Endodermal cell (in vitro differentiated cells): ENCODE measurements at regions not wholly inside any gene's neighbourhood (a gene's known extent, or its start where the extent isn't known, plus 50 kb on each side); places are given as distances from the start of the nearest gene placed in this dataset.
A peak's percentile ranks its signal among the peaks of the same experiment; 100 is the strongest.
"Not testable (repeated sequence)": the region's sequence is repeated elsewhere in the genome, so short reads cannot be mapped to it uniquely, and the experiment has no call there.

Source experiments
- DNase-seq: peaks from one replicate; pipeline ENCODE4 v3.0.0-alpha.2; 2017
- H3K27ac ChIP-seq: 2 replicates; pipeline ENCODE4 v1.5.1; 2013; ENCODE audit warnings: mild to moderate bottlenecking, low read depth, low read length, moderate library complexity
- H3K27me3 ChIP-seq: 2 replicates; pipeline ENCODE4 v1.6.1; 2013; ENCODE audit warnings: mild to moderate bottlenecking, low read length, moderate library complexity; ENCODE audit not compliant: insufficient read depth, control insufficient read depth, poor library complexity, severe bottlenecking
- H3K36me3 ChIP-seq: 2 replicates; pipeline ENCODE4 v1.7.0; 2013; ENCODE audit warnings: mild to moderate bottlenecking, low read length, moderate library complexity; ENCODE audit not compliant: control insufficient read depth, insufficient read depth
- H3K4me1 ChIP-seq: one replicate; pipeline ENCODE4 v1.7.0; 2013; ENCODE audit warnings: low read length; ENCODE audit not compliant: control insufficient read depth, insufficient read depth
- H3K4me3 ChIP-seq: 2 replicates; pipeline ENCODE4 v1.5.1; 2013; ENCODE audit warnings: mild to moderate bottlenecking, low read length, moderate library complexity
- H3K9ac ChIP-seq: 2 replicates; pipeline ENCODE4 v1.6.1; 2013; ENCODE audit warnings: mild to moderate bottlenecking, low read length, moderate library complexity; ENCODE audit not compliant: poor library complexity, severe bottlenecking; ENCODE audit errors: extremely low read depth
- H3K9me3 ChIP-seq: 2 replicates; pipeline ENCODE4 v1.6.1; 2013; ENCODE audit warnings: mild to moderate bottlenecking, low read length, moderate library complexity; ENCODE audit not compliant: control insufficient read depth
- H3K27ac Mint-ChIP-seq: 2 replicates; pipeline ENCODE4 v1.8.0; 2020; ENCODE audit warnings: mixed read lengths
- H3K27me3 Mint-ChIP-seq: 2 replicates; pipeline ENCODE4 v1.8.0; 2021; ENCODE audit warnings: mild to moderate bottlenecking, mixed read lengths; ENCODE audit not compliant: insufficient read depth
- H3K36me3 Mint-ChIP-seq: 2 replicates; pipeline ENCODE4 v1.8.0; 2020; ENCODE audit warnings: low read depth, mixed read lengths
- H3K4me1 Mint-ChIP-seq: 2 replicates; pipeline ENCODE4 v1.8.0; 2020; ENCODE audit warnings: mixed read lengths
- H3K4me3 Mint-ChIP-seq: 2 replicates; pipeline ENCODE4 v1.8.0; 2020; ENCODE audit warnings: mild to moderate bottlenecking, moderate library complexity, mixed read lengths
- H3K9me3 Mint-ChIP-seq: 2 replicates; pipeline ENCODE4 v1.8.0; 2020; ENCODE audit warnings: mild to moderate bottlenecking, mixed read lengths
- CTCF ChIP-seq: fragments of 200-600 bp; sonication (generic); conservative IDR thresholded peaks from 2 replicates; pipeline ENCODE4 v1.5.0; 2021; ENCODE audit warnings: antibody characterized with exemption, mild to moderate bottlenecking
- WGBS, 2 experiments: methylation state at CpG; one replicate each; pipeline versions ENCODE4 v1.1.5 to v1.1.7; 2013; ENCODE audit warnings: missing lambda C conversion rate in 2 of 2, mixed read lengths in 1 of 2; ENCODE audit not compliant: insufficient coverage in 1 of 2, insufficient read length in 1 of 2; 5-methylcytosine and 5-hydroxymethylcytosine counted together

DNA sequence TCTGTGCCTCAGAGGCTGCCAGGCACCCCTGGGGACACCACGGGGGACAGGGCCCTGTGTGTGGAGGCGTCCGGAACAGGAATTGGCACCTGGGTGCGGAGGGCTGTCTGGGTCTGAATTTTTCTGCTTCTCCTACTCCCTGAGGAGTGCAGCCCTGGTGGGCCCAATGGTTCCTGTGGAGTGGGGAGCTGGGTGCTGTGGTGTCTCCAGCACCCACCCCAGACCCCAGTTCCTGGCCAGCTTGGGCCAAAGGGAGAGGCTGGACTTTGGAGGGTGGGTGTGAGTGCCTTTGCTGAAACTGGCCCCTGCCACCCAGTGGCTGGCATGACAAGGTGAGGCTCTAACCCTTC lies 240.6 kb downstream of the GOLGA6L6 start:
- peaks cover 22% of the 10 kb centered on the region for H3K36me3 Mint-ChIP-seq
- not testable (repeated sequence) for H3K27ac ChIP-seq, H3K4me3 ChIP-seq, H3K4me3 Mint-ChIP-seq, H3K9ac ChIP-seq, H3K27ac Mint-ChIP-seq, H3K27me3 ChIP-seq, H3K36me3 ChIP-seq, H3K4me1 Mint-ChIP-seq, H3K4me1 ChIP-seq, DNase-seq, H3K27me3 Mint-ChIP-seq
- H3K9me3 Mint-ChIP-seq = peaks cover 95% of the 10 kb centered on the region
- 73 to 80% methylated on average over 1 to 4 of the region's 4 CpGs for WGBS, 2 experiments
- peaks cover 34% of the 10 kb centered on the region for H3K9me3 ChIP-seq

- H3K27ac ChIP-seq, H3K4me3 Mint-ChIP-seq, H3K9ac ChIP-seq, H3K4me1 Mint-ChIP-seq, H3K4me3 ChIP-seq, H3K27me3 Mint-ChIP-seq, H3K36me3 ChIP-seq, H3K4me1 ChIP-seq, H3K27ac Mint-ChIP-seq, H3K27me3 ChIP-seq: not testable (repeated sequence)
- H3K9me3 ChIP-seq = peaks cover 39% of the 10 kb centered on the region
- peaks cover 97% of the 10 kb centered on the region for H3K9me3 Mint-ChIP-seq
- 77 to 84% methylated on average over 5 to 19 of the region's 19 CpGs for WGBS, 2 experiments
- DNase-seq = peak; percentile 32
- peaks cover 24% of the 10 kb centered on the region for H3K36me3 Mint-ChIP-seq
These were observed 241.1 kb downstream of the GOLGA6L6 start for GRCh38 chr15:20300351-20301040.

- peaks cover 52% of the 10 kb centered on the region for H3K9me3 ChIP-seq
- H3K9me3 Mint-ChIP-seq = peaks cover 73% of the 10 kb centered on the region
These were observed 243.9 kb downstream of the GOLGA6L6 start for GRCh38 chr15:20297603-20298123.

GRCh38 chr15:20296261-20296660 lies 245.3 kb downstream of the GOLGA6L6 start:
- H3K27ac ChIP-seq, H3K9ac ChIP-seq, DNase-seq, H3K4me3 ChIP-seq, H3K27ac Mint-ChIP-seq, H3K27me3 Mint-ChIP-seq, H3K4me1 ChIP-seq, H3K4me3 Mint-ChIP-seq, H3K4me1 Mint-ChIP-seq, H3K36me3 ChIP-seq, H3K27me3 ChIP-seq: not testable (repeated sequence)
- peaks cover 65% of the 10 kb centered on the region for H3K9me3 ChIP-seq
- H3K36me3 Mint-ChIP-seq = peaks cover 13% of the 10 kb centered on the region
- 86 to 90% methylated on average over 6 to 7 of the region's 8 CpGs for WGBS, 2 experiments
- peaks cover 59% of the 10 kb centered on the region for H3K9me3 Mint-ChIP-seq

More at GRCh38 chr15:20297603-20298123, 243.9 kb downstream of the GOLGA6L6 start:
- not testable (repeated sequence) for H3K9ac ChIP-seq, H3K4me3 ChIP-seq, H3K27ac ChIP-seq, H3K27me3 Mint-ChIP-seq, H3K4me1 ChIP-seq, H3K27me3 ChIP-seq, DNase-seq, H3K27ac Mint-ChIP-seq, H3K4me3 Mint-ChIP-seq, H3K4me1 Mint-ChIP-seq, H3K36me3 ChIP-seq
- 77 to 91% methylated on average over 2 to 3 of the region's 3 CpGs for WGBS, 2 experiments
- peaks cover 16% of the 10 kb centered on the region for H3K36me3 Mint-ChIP-seq

- H3K9me3 ChIP-seq = peaks cover 72% of the 10 kb centered on the region
- H3K27me3 Mint-ChIP-seq = no peaks in the 10 kb centered on the region
These were observed 246.3 kb downstream of the GOLGA6L6 start for GRCh38 chr15:20295238-20295811.

More at GRCh38 chr15:20295238-20295811, 246.3 kb downstream of the GOLGA6L6 start:
- Histone ChIP-seq H3K4me1 (no peaks in the 10 kb centered on the region), H3K36me3 (no peaks in the 10 kb centered on the region), H3K9ac (no peak overlapping the region), H3K27ac (no peak overlapping the region), H3K4me3 (no peak overlapping the region), H3K27me3 (no peaks in the 10 kb centered on the region)
- DNase-seq = peak; percentile 35
- H3K4me3 Mint-ChIP-seq = no peak overlapping the region
- TF ChIP-seq CTCF = no peak
- H3K9me3 Mint-ChIP-seq = peaks cover 50% of the 10 kb centered on the region
- H3K27ac Mint-ChIP-seq = no peak overlapping the region
- 92 to 94% methylated on average over 31 to 43 of the region's 43 CpGs for WGBS, 2 experiments
- peaks cover 10% of the 10 kb centered on the region for H3K36me3 Mint-ChIP-seq
- H3K4me1 Mint-ChIP-seq = no peaks in the 10 kb centered on the region
